ENCODE measurements at regions not wholly inside any gene's neighbourhood (a gene's known extent, or its start where the extent isn't known, plus 50 kb on each side); places are given as distances from the start of the nearest gene placed in this dataset.
"Not testable (repeated sequence)": the region's sequence is repeated elsewhere in the genome, so short reads cannot be mapped to it uniquely, and the experiment has no call there.

DNA sequence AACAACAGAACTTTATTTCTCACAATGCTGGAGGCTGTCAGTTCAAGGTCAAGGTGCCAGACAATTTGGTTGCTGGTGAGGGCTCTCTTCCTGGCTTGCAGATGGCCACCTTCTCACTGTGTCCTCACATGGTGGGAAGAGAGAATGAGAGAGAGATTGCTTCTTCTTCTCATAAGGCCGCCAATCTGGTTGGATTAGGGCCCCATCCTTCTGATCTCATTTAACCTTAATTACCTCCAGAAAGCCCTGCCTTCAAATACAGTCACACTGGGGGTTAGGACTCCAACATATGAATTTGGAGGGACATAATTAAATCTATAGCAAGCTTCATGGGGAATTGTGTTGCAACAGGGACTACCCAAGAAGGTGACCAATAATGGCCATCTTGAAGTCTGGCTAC, 110.2 kb downstream of the LHX2 start:
- peaks cover 0 to 2% (median under 1%) of the 10 kb centered on the region in 4 donors for H3K4me1 ChIP-seq
- H3K27ac ChIP-seq: no peak overlapping the region
- no peak for DNase-seq
- H3K9me3 ChIP-seq: peaks cover 0 to 10% (median 5%) of the 10 kb centered on the region in 4 donors
- ATAC-seq (ENCODE audit: low FRiP score in 2 of 2): no peak
- 64 to 100% methylated on average over 1 of the region's 1 CpG for WGBS, 2 donors
- H3K27me3 ChIP-seq: no peaks in the 10 kb centered on the region
- TF ChIP-seq EP300 (IDR thresholded peaks at IDR 0.05) (no peak), CTCF (IDR thresholded peaks at IDR 0.05) (no peak), POLR2A (IDR thresholded peaks at IDR 0.05) (no peak), POLR2AphosphoS5 (IDR thresholded peaks at IDR 0.05) (no peak)
- no peak overlapping the region for H3K4me3 ChIP-seq
- H3K36me3 ChIP-seq: no peaks in the 10 kb centered on the region

- Histone ChIP-seq H3K4me1 (peaks cover 0 to 6% (median 2%) of the 10 kb centered on the region in 4 donors), H3K9me3 (peaks cover 0 to 6% (median 4%) of the 10 kb centered on the region in 4 donors), H3K27me3 (no peaks in the 10 kb centered on the region), H3K36me3 (no peaks in the 10 kb centered on the region), H3K27ac (no peak overlapping the region), H3K4me3 (no peak overlapping the region)
- DNase-seq (no peak), ATAC-seq (ENCODE audit: low FRiP score in 2 of 2) (no peak)
- 55% methylated on average over 1 of the region's 1 CpG; no CpG with 5 or more reads in 1 of the 2 donors for WGBS, 2 donors
- TF ChIP-seq POLR2AphosphoS5 (IDR thresholded peaks at IDR 0.05) (no peak), POLR2A (IDR thresholded peaks at IDR 0.05) (no peak), EP300 (IDR thresholded peaks at IDR 0.05) (no peak)
Measured at GRCh38 chr9:124122321-124122720, 110.8 kb downstream of the LHX2 start.

DNA sequence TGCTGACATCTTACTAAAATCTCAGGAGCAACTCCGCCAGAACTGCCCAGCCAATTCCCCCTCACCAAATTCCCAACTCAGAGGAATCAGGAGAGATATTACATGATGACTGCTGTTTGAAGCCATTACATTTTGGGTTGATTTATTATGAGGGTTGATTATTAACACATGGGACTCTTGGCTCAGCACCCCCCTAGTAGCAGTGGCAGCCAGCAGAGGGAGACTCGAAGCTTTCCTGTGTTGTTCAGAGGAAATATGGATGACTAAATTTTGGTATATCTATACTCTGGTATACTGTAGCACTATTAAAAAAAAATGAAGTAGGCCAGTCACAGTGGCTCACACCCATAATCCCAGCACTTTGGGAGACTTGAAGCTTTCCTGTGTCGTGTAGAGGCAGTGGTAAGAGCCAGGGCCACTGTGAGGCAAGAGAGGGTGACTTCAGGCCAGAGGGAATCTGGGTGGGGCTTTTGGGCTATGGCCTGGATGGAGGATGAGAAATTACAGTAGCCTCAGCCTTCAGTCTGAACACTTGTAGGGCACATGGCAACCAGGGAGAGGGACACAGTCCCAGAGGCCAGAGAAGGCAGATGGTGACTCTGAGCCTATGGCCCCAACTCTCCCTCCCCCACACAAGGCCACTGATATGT, 111.4 kb downstream of the LHX2 start:
- H3K4me1 ChIP-seq: peaks cover 0 to 6% (median 2%) of the 10 kb centered on the region in 4 donors
- peaks cover 0 to 6% (median 4%) of the 10 kb centered on the region in 4 donors for H3K9me3 ChIP-seq
- TF ChIP-seq POLR2A (IDR thresholded peaks at IDR 0.05): no peak
- no peak for TF ChIP-seq EP300 (IDR thresholded peaks at IDR 0.05)
- no peak for TF ChIP-seq CTCF (IDR thresholded peaks at IDR 0.05)
- TF ChIP-seq POLR2AphosphoS5 (IDR thresholded peaks at IDR 0.05): no peak
- 49 to 61% methylated on average over 3 of the region's 3 CpGs for WGBS, 2 donors
- ATAC-seq (ENCODE audit: low FRiP score in 2 of 2) (no peak), DNase-seq (no peak)
- H3K36me3 ChIP-seq: no peaks in the 10 kb centered on the region
- no peak overlapping the region for H3K4me3 ChIP-seq
- H3K27ac ChIP-seq: no peak overlapping the region
- H3K27me3 ChIP-seq: no peaks in the 10 kb centered on the region

DNA sequence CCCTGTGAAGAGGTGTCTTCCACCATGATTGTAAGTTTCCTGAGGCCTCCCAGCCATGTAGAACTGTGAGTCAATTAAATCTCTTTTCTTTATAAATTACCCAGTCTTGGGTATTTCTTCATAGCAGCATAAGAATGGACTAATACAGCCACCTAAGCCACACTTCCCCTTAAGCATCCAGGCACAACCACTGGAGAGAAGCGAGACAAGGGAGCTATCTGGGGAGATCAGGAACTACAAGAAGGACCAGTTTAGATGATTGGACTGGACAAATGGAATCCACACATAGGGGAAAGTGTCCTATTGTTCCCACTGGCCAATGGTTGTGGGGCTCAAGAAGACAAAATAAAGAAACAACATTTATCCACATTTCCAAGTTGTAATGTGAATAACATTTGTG, 112.1 kb downstream of the LHX2 start:
- H3K27me3 ChIP-seq; H3K27ac ChIP-seq; H3K4me1 ChIP-seq; ATAC-seq (ENCODE audit: low FRiP score in 2 of 2); H3K36me3 ChIP-seq; DNase-seq; H3K4me3 ChIP-seq; H3K9me3 ChIP-seq: not testable (repeated sequence)
- 45 to 88% methylated on average over 1 of the region's 1 CpG for WGBS, 2 donors

DNA sequence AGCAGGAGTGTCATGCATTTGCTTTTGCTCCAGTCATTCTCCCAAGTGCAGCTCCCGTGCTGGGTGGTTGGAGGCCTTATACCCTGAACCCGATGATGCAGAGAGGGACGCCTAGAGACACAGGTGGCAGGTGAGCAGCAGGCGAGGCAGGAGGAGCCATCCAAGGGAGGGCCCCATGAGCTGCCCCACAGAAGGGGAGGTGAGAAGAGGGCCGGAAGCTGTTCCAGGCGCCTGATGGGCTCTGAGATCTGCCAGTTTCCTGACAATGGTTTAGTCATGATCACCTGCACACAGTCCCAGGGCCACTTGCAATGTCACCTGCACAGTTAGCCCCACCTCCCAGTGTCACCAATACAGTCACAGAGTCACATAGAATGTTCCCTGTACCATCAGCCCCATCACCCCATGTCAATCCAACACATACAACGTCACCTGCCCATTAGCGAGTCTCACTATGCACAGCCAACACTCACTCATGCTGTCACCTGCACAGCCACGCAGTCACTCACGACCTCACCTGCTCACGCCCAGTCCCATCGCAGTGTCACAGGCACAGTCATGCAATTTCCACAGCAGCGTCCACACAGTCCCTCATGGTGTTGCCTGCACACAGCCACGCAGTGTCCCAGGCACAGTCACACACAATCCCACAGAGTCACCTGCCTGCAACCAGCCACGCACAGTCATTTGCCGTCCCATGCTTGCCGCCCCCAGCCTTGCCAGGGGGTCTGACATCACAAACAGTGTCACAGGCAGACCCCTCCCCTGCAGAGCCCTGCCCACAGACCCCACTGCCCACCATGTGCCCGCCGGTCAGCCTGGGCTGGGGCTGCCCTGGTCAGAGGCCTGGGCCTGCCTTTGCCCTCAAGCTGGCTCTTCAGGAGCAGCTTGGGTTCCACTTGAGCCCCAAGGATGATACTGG, 113.4 kb downstream of the LHX2 start:
- peaks cover 0 to 6% (median 2%) of the 10 kb centered on the region in 4 donors for H3K4me1 ChIP-seq
- no peak overlapping the region for H3K27ac ChIP-seq
- H3K9me3 ChIP-seq: peaks cover 0 to 6% (median 4%) of the 10 kb centered on the region in 4 donors
- 73 to 78% methylated on average over 15 to 18 of the region's 19 CpGs for WGBS, 2 donors
- H3K27me3 ChIP-seq: no peaks in the 10 kb centered on the region
- ATAC-seq (ENCODE audit: low FRiP score in 2 of 2) (no peak), DNase-seq (no peak)
- H3K4me3 ChIP-seq: no peak overlapping the region
- TF ChIP-seq POLR2AphosphoS5 (IDR thresholded peaks at IDR 0.05) (no peak), POLR2A (IDR thresholded peaks at IDR 0.05) (no peak), CTCF (IDR thresholded peaks at IDR 0.05) (no peak), EP300 (IDR thresholded peaks at IDR 0.05) (no peak)
- H3K36me3 ChIP-seq: no peaks in the 10 kb centered on the region

Data from upper lobe of left lung (tissue), 6 donors.